ENCODE measurements at regions not wholly inside any gene's neighbourhood (a gene's known extent, or its start where the extent isn't known, plus 50 kb on each side); places are given as distances from the start of the nearest gene placed in this dataset.

DNA sequence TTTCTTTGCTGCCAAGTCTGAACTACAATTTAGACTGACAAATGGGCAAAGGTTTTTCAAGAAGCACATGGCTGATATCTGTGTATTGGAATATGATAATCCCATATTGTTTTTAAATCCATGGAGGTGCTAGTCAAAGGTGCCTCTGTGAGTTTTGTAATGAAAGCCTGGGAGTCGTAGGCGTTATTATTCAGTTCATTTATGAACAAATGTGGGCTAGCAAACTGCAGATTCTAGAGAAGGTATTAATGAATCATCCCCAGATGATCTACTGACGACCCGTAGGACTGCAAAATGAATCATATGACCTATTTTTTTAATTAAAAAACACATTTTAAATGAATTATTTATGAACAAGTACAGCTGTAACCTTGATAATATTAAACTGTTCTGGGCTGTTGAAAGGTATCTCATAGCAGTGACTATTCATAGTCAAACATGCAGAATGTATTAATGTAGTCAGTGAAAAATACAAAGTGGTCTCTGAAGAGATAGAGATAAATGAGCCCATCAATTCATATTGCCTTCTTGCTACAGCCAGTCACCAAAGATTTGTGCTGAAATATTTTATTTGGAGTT lies 1317.8 kb upstream of the MAP3K7 start:
- TF ChIP-seq POLR2A (IDR thresholded peaks at IDR 0.05) = no peak
- TF ChIP-seq, protein P1, sequence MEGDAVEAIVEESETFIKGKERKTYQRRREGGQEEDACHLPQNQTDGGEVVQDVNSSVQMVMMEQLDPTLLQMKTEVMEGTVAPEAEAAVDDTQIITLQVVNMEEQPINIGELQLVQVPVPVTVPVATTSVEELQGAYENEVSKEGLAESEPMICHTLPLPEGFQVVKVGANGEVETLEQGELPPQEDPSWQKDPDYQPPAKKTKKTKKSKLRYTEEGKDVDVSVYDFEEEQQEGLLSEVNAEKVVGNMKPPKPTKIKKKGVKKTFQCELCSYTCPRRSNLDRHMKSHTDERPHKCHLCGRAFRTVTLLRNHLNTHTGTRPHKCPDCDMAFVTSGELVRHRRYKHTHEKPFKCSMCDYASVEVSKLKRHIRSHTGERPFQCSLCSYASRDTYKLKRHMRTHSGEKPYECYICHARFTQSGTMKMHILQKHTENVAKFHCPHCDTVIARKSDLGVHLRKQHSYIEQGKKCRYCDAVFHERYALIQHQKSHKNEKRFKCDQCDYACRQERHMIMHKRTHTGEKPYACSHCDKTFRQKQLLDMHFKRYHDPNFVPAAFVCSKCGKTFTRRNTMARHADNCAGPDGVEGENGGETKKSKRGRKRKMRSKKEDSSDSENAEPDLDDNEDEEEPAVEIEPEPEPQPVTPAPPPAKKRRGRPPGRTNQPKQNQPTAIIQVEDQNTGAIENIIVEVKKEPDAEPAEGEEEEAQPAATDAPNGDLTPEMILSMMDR (IDR thresholded peaks at IDR 0.05) = no peak
